ENCODE measurements at regions not wholly inside any gene's neighbourhood (a gene's known extent, or its start where the extent isn't known, plus 50 kb on each side); places are given as distances from the start of the nearest gene placed in this dataset.

GRCh38 chr17:63349478-63350000, 96.6 kb downstream of the CYB561 start:
- TF ChIP-seq CTCF (conservative IDR thresholded peaks at IDR 0.05) (no peak), ZFX (IDR thresholded peaks at IDR 0.05) (no peak)

Measured in C4-2B (cell line).